Breast epithelium (tissue), 4 donors: ENCODE measurements at regions not wholly inside any gene's neighbourhood (a gene's known extent, or its start where the extent isn't known, plus 50 kb on each side); places are given as distances from the start of the nearest gene placed in this dataset.

Experiments
- DNase-seq, 2 donors: peaks; one replicate each; pipeline ENCODE4 v3.0.0-alpha.2; 2019; ENCODE audit warnings: low spot score in 2 of 2
- H3K27ac ChIP-seq, 2 donors: fragments of 200-600 bp; sonication (generic) in 1 of 2; one replicate each; pipeline ENCODE4 v1.5.1; 2016 to 2019; ENCODE audit warnings: mild to moderate bottlenecking in 1 of 2
- H3K27me3 ChIP-seq, 2 donors: fragments of 200-600 bp; sonication (generic) in 1 of 2; one replicate each; pipeline versions ENCODE4 v1.5.1 to v1.6.0; 2017 to 2019; ENCODE audit warnings: control low read depth in 1 of 2, mild to moderate bottlenecking in 1 of 2
- H3K36me3 ChIP-seq: fragments of 200-600 bp; one replicate; pipeline ENCODE4 v1.5.1; 2019
- H3K4me1 ChIP-seq, 2 donors: fragments of 200-600 bp; sonication (generic); one replicate each; pipeline ENCODE4 v1.5.1; 2016 to 2019; ENCODE audit warnings: control low read depth in 1 of 2
- H3K4me3 ChIP-seq, 3 donors: fragments of 200-600 bp; sonication (generic); 1 replicate in 2 of 3; 2 replicates in 1 of 3; pipeline ENCODE4 v1.5.1; 2016 to 2019; ENCODE audit warnings: mild to moderate bottlenecking in 3 of 3, moderate library complexity in 2 of 3
- H3K9me3 ChIP-seq, 2 donors: fragments of 200-600 bp; sonication (generic) in 1 of 2; one replicate each; pipeline ENCODE4 v1.5.1; 2016 to 2019; ENCODE audit warnings: control low read depth in 1 of 2
- POLR2A ChIP-seq: fragments of 450-650 bp; IDR thresholded peaks from one replicate; pipeline ENCODE4 v1.6.1; 2016; ENCODE audit warnings: antibody characterized with exemption, mild to moderate bottlenecking, moderate library complexity
- POLR2AphosphoS5 ChIP-seq, 3 donors: sonication (generic); formaldehyde crosslinking; IDR thresholded peaks; one replicate each; pipeline ENCODE4 v1.6.1; 2017; ENCODE audit warnings: antibody characterized with exemption in 3 of 3
- intact Hi-C: fragments of 100-400 bp; cut with DNase I; formaldehyde crosslinking; loops from one replicate; pipeline ENCODE4 v1.15.1; 2023; ENCODE audit warnings: low total_unique reads
- TF ChIP-seq, protein P1 (sequence below), 3 donors: fragments of 450-650 bp; IDR thresholded peaks; one replicate each; pipeline ENCODE4 v1.5.1; 2016 to 2017; ENCODE audit warnings: antibody characterized with exemption in 3 of 3, mild to moderate bottlenecking in 3 of 3, moderate library complexity in 3 of 3

DNA sequence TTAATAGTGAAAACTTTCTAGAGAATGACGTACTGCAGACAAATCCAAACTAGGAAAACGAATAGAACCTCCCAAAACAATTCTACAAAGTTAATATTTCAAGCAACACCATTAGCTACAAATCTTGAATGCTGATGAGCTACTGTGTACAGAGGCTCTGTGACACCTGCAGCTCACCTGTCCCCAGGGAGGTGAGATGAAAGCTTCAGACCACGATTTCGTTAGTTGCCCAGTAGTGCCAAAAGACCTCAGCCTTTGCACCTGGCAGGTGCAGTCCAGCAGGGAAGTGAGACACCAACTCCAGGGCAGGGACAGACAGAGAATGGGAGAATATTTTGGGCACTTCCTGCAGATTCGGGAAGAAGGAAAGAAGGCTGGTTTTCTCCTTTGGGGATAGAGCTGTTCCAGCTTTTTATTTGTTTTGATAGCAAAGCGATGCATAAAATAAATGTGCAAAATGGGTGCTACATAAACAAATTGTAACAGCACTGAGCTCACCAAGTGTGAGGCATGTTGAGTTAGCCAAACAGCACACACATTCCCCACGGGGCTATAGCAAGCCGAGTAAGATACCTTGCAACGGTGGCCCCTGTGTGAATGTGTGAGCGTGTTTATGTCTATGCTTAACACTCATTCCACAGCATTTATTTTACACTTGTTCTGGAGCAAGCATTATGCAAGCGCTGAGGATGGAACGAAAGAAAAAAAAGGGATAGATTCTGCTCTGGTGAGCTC lies 1024.8 kb upstream of the AUTS2 start:
- no peaks in the 10 kb centered on the region for H3K27me3 ChIP-seq
- no peaks in the 10 kb centered on the region for H3K4me1 ChIP-seq
- no peaks in the 10 kb centered on the region for H3K9me3 ChIP-seq
- TF ChIP-seq POLR2A (no peak), POLR2AphosphoS5 (IDR thresholded peaks at IDR 0.05) (no peak)
- TF ChIP-seq, protein P1, sequence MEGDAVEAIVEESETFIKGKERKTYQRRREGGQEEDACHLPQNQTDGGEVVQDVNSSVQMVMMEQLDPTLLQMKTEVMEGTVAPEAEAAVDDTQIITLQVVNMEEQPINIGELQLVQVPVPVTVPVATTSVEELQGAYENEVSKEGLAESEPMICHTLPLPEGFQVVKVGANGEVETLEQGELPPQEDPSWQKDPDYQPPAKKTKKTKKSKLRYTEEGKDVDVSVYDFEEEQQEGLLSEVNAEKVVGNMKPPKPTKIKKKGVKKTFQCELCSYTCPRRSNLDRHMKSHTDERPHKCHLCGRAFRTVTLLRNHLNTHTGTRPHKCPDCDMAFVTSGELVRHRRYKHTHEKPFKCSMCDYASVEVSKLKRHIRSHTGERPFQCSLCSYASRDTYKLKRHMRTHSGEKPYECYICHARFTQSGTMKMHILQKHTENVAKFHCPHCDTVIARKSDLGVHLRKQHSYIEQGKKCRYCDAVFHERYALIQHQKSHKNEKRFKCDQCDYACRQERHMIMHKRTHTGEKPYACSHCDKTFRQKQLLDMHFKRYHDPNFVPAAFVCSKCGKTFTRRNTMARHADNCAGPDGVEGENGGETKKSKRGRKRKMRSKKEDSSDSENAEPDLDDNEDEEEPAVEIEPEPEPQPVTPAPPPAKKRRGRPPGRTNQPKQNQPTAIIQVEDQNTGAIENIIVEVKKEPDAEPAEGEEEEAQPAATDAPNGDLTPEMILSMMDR (IDR thresholded peaks at IDR 0.05) = no peak
- no peaks in the 10 kb centered on the region for H3K36me3 ChIP-seq
- intact Hi-C loops = loop anchor here (5.0 kb wide), 1 partner anchor 1034 kb away; no protein-coding TSS in a partner anchor
- no peak for DNase-seq
- H3K4me3 ChIP-seq = no peak overlapping the region
- H3K27ac ChIP-seq = no peak overlapping the region

DNA sequence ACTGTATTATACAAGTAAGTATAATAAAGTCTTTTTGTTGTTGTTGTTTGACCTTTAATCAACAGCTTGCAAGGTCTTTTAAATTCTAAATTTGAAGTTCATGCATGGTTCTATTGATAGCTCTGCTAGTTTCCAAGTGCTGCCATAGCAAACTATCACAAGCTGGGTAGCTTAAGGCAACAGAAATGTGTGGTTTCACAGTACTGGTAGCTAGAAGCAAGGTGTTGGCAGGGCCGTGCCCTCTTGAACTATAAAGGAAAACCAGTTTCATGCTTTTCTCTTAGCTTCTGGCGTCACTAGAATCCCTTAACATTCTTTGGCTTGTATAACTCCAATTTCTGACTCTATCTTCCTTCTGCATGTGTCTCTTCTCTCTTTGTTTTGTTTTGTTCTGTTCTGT lies 1021.9 kb upstream of the AUTS2 start:
- no peak overlapping the region for H3K27ac ChIP-seq
- intact Hi-C loops = no loop called here
- no peak for DNase-seq
- H3K27me3 ChIP-seq = no peaks in the 10 kb centered on the region
- H3K9me3 ChIP-seq = peaks cover 0 to 12% of the 10 kb centered on the region in 2 donors
- TF ChIP-seq POLR2A = no peak
- TF ChIP-seq, protein P1 (IDR thresholded peaks at IDR 0.05) = no peak
- no peaks in the 10 kb centered on the region for H3K4me1 ChIP-seq
- no peaks in the 10 kb centered on the region for H3K36me3 ChIP-seq
- H3K4me3 ChIP-seq = no peak overlapping the region

DNA sequence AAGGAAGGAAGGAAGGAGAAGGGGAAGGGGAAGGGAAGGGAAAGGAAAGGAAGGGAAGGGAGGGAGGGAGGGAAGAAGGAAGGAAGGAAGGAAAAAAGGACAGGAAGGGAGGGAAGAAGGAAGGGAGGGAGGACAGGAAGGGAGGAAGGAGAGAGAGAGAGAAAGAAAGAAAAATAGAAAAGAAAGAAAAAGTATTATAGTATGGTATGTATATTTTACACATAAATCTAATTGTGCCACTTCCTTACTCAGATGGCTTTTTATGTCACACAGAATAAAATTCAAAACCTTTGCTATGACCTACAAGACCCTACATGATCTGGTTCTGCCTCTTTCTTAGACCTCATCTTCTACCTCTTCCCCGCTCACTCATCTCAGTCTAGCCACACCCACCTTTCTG lies 1016.9 kb upstream of the AUTS2 start:
- no peak for TF ChIP-seq POLR2A
- no peak for TF ChIP-seq POLR2AphosphoS5 (IDR thresholded peaks at IDR 0.05)
- TF ChIP-seq, protein P1 (IDR thresholded peaks at IDR 0.05) = no peak
- H3K4me3 ChIP-seq = no peak overlapping the region
- H3K36me3 ChIP-seq = no peaks in the 10 kb centered on the region
- H3K4me1 ChIP-seq = no peaks in the 10 kb centered on the region
- H3K27ac ChIP-seq = no peak overlapping the region
- no peak for DNase-seq
- H3K9me3 ChIP-seq = peaks cover 0 to 19% of the 10 kb centered on the region in 2 donors
- H3K27me3 ChIP-seq = no peaks in the 10 kb centered on the region
- intact Hi-C loops = no loop called here

- Histone ChIP-seq H3K4me3 (no peak overlapping the region), H3K4me1 (no peaks in the 10 kb centered on the region), H3K27me3 (no peaks in the 10 kb centered on the region), H3K36me3 (no peaks in the 10 kb centered on the region), H3K9me3 (no peaks in the 10 kb centered on the region), H3K27ac (no peak overlapping the region)
- no peak for TF ChIP-seq POLR2AphosphoS5 (IDR thresholded peaks at IDR 0.05)
- TF ChIP-seq, protein P1 (IDR thresholded peaks at IDR 0.05) = no peak
- no peak for TF ChIP-seq POLR2A
- no peak for DNase-seq
- intact Hi-C loops = no loop called here
These were observed 1010.7 kb upstream of the AUTS2 start for GRCh38 chr7:68587599-68587998.

DNA sequence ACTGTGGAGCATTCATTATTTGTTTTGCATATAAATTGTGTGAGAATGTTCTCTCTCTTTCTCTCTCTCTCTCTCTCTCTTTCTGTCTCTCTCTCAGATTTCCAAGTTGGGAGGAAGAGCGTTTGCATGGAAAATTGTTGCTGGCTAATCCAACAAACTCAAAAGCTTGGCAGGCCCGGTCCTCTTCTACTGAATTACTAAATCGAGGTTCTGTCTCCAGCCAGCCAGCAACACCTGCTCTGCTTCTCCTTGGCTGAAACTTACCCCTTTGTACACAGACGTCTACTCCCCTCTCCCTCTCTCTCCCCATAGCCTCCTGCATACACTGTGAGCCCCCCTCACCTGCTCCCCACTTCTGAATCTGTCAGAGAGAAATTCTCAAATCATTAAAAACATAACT lies 996.4 kb upstream of the AUTS2 start:
- H3K9me3 ChIP-seq = no peaks in the 10 kb centered on the region
- no peak for TF ChIP-seq POLR2A
- TF ChIP-seq, protein P1 (IDR thresholded peaks at IDR 0.05) = no peak
- no peak for TF ChIP-seq POLR2AphosphoS5 (IDR thresholded peaks at IDR 0.05)
- no peak overlapping the region for H3K27ac ChIP-seq
- H3K4me1 ChIP-seq = no peaks in the 10 kb centered on the region
- intact Hi-C loops = no loop called here
- DNase-seq = no peak
- H3K4me3 ChIP-seq = no peak overlapping the region
- no peaks in the 10 kb centered on the region for H3K27me3 ChIP-seq
- no peaks in the 10 kb centered on the region for H3K36me3 ChIP-seq
